ENCODE measurements at regions not wholly inside any gene's neighbourhood (a gene's known extent, or its start where the extent isn't known, plus 50 kb on each side); places are given as distances from the start of the nearest gene placed in this dataset.
"Not testable (repeated sequence)": the region's sequence is repeated elsewhere in the genome, so short reads cannot be mapped to it uniquely, and the experiment has no call there.

GRCh38 chr12:72925716-72926115, 653.5 kb downstream of the TRHDE start:
- no peak overlapping the region for H3K9ac ChIP-seq (ENCODE audit: extremely low read depth, insufficient read length, low read length)
- H4K20me1 ChIP-seq (ENCODE audit: control insufficient read depth, insufficient read depth, insufficient read length) = no peaks in the 10 kb centered on the region
- no peak overlapping the region for H3K18ac ChIP-seq (ENCODE audit: insufficient read length, low read depth, low read length)
- Mint-ChIP-seq H3K27ac (no peak overlapping the region), H3K9me3 (no peaks in the 10 kb centered on the region), H3K36me3 (ENCODE audit: insufficient read depth in 1 of 3, low read depth in 3 of 3) (no peaks in the 10 kb centered on the region), H3K4me3 (no peak overlapping the region), H3K4me1 (no peaks in the 10 kb centered on the region), H3K27me3 (ENCODE audit: low read depth) (no peaks in the 10 kb centered on the region)
- no peak overlapping the region for H2BK120ac ChIP-seq (ENCODE audit: low read depth, low read length, poor library complexity, severe bottlenecking)
- no peak overlapping the region for H3K56ac ChIP-seq (ENCODE audit: insufficient read length, low read depth, low read length)
- H3K4me1 ChIP-seq (ENCODE audit: insufficient read depth, low read length) = no peaks in the 10 kb centered on the region
- H3K79me2 ChIP-seq (ENCODE audit: insufficient read depth, low read length) = no peaks in the 10 kb centered on the region
- no peak overlapping the region for H3K23ac ChIP-seq (ENCODE audit: insufficient read length, low read depth, low read length)
- no CpG with 5 or more reads among the region's 2 CpGs for WGBS (ENCODE audit: extremely low coverage, insufficient read length, low lambda C conversion rate)
- no peaks in the 10 kb centered on the region for H3K27me3 ChIP-seq (ENCODE audit: insufficient read depth, low read length)
- H2BK5ac ChIP-seq (ENCODE audit: insufficient read length, low read length) = no peak overlapping the region
- no peak overlapping the region for H3K4me2 ChIP-seq (ENCODE audit: insufficient read depth, insufficient read length, low read length)
- H3K23me2 ChIP-seq (ENCODE audit: insufficient read length, low read depth, low read length, poor library complexity, severe bottlenecking) = no peaks in the 10 kb centered on the region
- no peak for TF ChIP-seq CTCF (conservative IDR thresholded peaks at IDR 0.05)
- no peak overlapping the region for H2BK12ac ChIP-seq (ENCODE audit: insufficient read length, low read depth, low read length)
- no peak overlapping the region for H4K91ac ChIP-seq (ENCODE audit: insufficient read length, low read depth, low read length)
- H3K79me1 ChIP-seq (ENCODE audit: insufficient read depth, low read depth, low read length, poor library complexity, severe bottlenecking) = no peaks in the 10 kb centered on the region
- no peak overlapping the region for H2AK5ac ChIP-seq (ENCODE audit: insufficient read length, low read length)
- H2BK15ac ChIP-seq (ENCODE audit: low read depth, low read length) = no peak overlapping the region
- H2BK20ac ChIP-seq (ENCODE audit: low read depth, low read length, poor library complexity, severe bottlenecking) = no peak overlapping the region
- H2AFZ ChIP-seq (ENCODE audit: low read length) = no peak overlapping the region
- no peak overlapping the region for H3K27ac ChIP-seq (ENCODE audit: insufficient read length, low read depth, low read length)
- no peaks in the 10 kb centered on the region for H3K9me3 ChIP-seq (ENCODE audit: control insufficient read depth, low read depth, low read length)
- no peak overlapping the region for H3K4ac ChIP-seq (ENCODE audit: low read depth, low read length)
- no peak overlapping the region for H3K14ac ChIP-seq (ENCODE audit: insufficient read depth, low read length)
- no peak overlapping the region for H4K5ac ChIP-seq (ENCODE audit: insufficient read length, low read depth, low read length)
- no peak for DNase-seq
- H3T11ph ChIP-seq (ENCODE audit: low read length) = no peak overlapping the region
- no peak overlapping the region for H4K8ac ChIP-seq (replicated peaks; ENCODE audit: insufficient read length, low read depth, low read length)

- H3K79me1 ChIP-seq (ENCODE audit: insufficient read depth, low read depth, low read length, poor library complexity, severe bottlenecking) = not testable (repeated sequence)
- WGBS (ENCODE audit: extremely low coverage, insufficient read length, low lambda C conversion rate) = no CpG with 5 or more reads among the region's 7 CpGs
Observed at GRCh38 chr12:72931838-72932237, 659.7 kb downstream of the TRHDE start.

More at GRCh38 chr12:72931838-72932237, 659.7 kb downstream of the TRHDE start:
- H2BK120ac ChIP-seq (ENCODE audit: low read depth, low read length, poor library complexity, severe bottlenecking); H2BK5ac ChIP-seq (ENCODE audit: insufficient read length, low read length); H3K18ac ChIP-seq (ENCODE audit: insufficient read length, low read depth, low read length); H4K91ac ChIP-seq (ENCODE audit: insufficient read length, low read depth, low read length); H3K23me2 ChIP-seq (ENCODE audit: insufficient read length, low read depth, low read length, poor library complexity, severe bottlenecking); H3K4me1 ChIP-seq (ENCODE audit: insufficient read depth, low read length); H2AFZ ChIP-seq (ENCODE audit: low read length); H3K79me2 ChIP-seq (ENCODE audit: insufficient read depth, low read length); DNase-seq; H2AK5ac ChIP-seq (ENCODE audit: insufficient read length, low read length); H3K9ac ChIP-seq (ENCODE audit: extremely low read depth, insufficient read length, low read length); H3K23ac ChIP-seq (ENCODE audit: insufficient read length, low read depth, low read length); H3K14ac ChIP-seq (ENCODE audit: insufficient read depth, low read length); H4K5ac ChIP-seq (ENCODE audit: insufficient read length, low read depth, low read length); H3K27me3 Mint-ChIP-seq (ENCODE audit: low read depth); H3K56ac ChIP-seq (ENCODE audit: insufficient read length, low read depth, low read length); H4K8ac ChIP-seq (replicated peaks; ENCODE audit: insufficient read length, low read depth, low read length); H2BK12ac ChIP-seq (ENCODE audit: insufficient read length, low read depth, low read length); H3K27me3 ChIP-seq (ENCODE audit: insufficient read depth, low read length); H3T11ph ChIP-seq (ENCODE audit: low read length); H3K4ac ChIP-seq (ENCODE audit: low read depth, low read length); H2BK20ac ChIP-seq (ENCODE audit: low read depth, low read length, poor library complexity, severe bottlenecking); H3K27ac Mint-ChIP-seq; H4K20me1 ChIP-seq (ENCODE audit: control insufficient read depth, insufficient read depth, insufficient read length); H3K27ac ChIP-seq (ENCODE audit: insufficient read length, low read depth, low read length); H3K4me1 Mint-ChIP-seq; H3K4me2 ChIP-seq (ENCODE audit: insufficient read depth, insufficient read length, low read length); H2BK15ac ChIP-seq (ENCODE audit: low read depth, low read length); H3K4me3 Mint-ChIP-seq; H3K9me3 ChIP-seq (ENCODE audit: control insufficient read depth, low read depth, low read length): not testable (repeated sequence)
- H3K36me3 Mint-ChIP-seq (ENCODE audit: insufficient read depth in 1 of 3, low read depth in 3 of 3) = peaks cover 0 to 23% (median 11%) of the 10 kb centered on the region in 3 experiments; a peak in 6 of 7 replicates
- peaks cover 9 to 18% of the 10 kb centered on the region in 2 experiments; a peak in 4 of 5 replicates for H3K9me3 Mint-ChIP-seq

Data from H9 (cell line).